Hepatic stellate cell (primary cell): ENCODE measurements at regions not wholly inside any gene's neighbourhood (a gene's known extent, or its start where the extent isn't known, plus 50 kb on each side); places are given as distances from the start of the nearest gene placed in this dataset.

Experiments used
- DNase-seq: peaks from one replicate; pipeline ENCODE4 v3.0.0; 2011; ENCODE audit warnings: low spot score

GRCh38 chr12:114903083-114903691, 219.2 kb upstream of the TBX3 start:
- DNase-seq: peak; percentile 23

DNA sequence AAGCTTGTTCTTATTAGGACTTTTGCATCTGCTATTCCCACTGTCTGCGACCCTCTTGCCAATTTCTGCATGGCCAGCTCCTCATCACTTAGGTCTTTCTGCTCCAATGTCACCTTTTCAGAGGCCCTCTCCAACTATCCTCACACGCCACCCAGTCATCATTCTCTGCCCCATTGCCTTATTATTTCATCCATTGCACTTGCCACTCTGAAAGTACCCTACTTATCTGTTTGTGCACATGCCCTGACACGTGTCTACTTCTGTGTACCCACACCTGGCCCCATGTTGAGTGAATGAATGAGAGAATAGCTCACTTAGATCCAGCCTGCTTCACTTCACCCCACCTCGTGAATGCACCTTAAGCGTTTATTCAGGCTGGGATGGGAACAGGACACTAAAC, 218.7 kb upstream of the TBX3 start:
- no peak for DNase-seq

DNA sequence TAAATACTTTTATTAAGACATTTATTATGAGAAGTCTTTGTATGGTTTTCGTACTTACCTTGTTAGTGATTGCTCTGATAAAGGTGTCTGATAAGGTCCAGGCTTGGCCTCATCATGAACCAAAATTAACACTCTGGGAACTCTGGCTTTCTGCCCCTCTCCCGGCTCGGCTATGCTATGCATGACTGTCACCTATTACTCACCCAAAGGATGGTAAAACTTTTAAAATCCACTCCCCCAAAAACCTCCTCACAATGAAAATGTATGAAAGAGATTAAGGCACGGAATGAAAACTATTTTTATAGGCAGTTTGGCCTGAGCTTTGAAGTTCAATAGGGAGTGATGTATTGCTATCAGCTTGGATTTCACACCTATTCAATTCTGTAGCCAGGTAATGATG, 217.3 kb upstream of the TBX3 start:
- no peak for DNase-seq

DNA sequence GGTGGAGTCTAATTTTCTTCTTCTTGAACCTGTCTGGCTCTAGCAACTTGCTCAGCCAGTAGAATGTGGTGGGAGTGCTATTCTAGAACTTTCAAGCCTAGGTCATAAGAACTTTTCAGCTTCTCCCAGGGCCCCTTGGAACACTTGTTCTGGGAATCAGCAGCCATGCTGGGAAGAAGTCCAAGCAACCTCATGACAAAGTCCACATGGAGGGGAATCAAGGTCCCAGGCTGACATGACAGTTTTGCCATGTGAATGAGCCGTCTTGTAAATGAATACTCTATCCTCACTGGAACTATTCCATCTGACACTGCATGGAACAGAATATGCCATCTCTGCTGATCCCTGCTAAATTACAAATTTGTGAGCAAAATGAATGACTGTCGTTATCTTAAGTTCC, 214.2 kb upstream of the TBX3 start:
- no peak for DNase-seq

- no peak for DNase-seq
These were observed 211.9 kb upstream of the TBX3 start for GRCh38 chr12:114895827-114896226.

DNA sequence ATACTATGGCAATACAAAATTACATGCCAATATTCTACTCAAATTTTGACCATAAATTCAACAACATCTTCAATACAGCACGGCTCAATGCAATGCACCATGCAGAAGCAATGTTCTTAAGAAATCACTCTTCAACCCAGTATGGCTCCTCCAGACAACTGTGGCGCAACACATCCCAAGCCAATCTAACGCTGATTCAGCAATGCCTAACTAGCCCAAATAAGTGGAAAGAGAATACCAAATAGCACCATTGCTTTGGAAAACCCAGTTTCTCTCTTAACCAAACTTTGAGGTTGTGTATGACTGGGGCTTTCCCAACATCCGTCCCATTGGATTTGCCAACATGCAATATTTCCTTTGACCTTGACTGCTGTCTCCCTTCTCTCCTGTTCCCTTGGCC, 211.1 kb upstream of the TBX3 start:
- DNase-seq: no peak

DNA sequence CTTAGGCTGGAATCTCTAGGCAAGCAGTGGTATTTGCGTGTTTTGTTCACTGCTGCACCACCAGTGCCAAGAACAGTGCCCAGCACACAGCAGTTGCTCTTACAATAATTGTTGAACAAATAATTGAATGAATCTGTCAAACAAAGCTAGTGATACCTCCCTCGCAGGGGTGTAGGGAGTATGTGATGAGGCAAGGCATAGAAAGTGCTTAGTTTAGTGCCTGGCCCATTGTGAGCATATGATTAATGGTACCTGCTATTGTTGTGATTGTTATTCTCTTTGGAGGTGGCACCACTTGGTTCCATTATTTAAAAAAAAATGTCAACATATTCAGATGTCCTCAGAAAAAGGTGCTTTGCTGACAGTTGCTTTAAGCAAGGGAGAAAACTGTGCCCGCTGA, 210.1 kb upstream of the TBX3 start:
- no peak for DNase-seq

GRCh38 chr12:114888928-114889584, 205.1 kb upstream of the TBX3 start:
- no peak for DNase-seq

- no peak for DNase-seq
These were observed 204.5 kb upstream of the TBX3 start for GRCh38 chr12:114888448-114888847.

GRCh38 chr12:114885501-114885900, 201.5 kb upstream of the TBX3 start:
- no peak for DNase-seq

- DNase-seq: no peak
These were observed 200.6 kb upstream of the TBX3 start for GRCh38 chr12:114884575-114884974.

DNA sequence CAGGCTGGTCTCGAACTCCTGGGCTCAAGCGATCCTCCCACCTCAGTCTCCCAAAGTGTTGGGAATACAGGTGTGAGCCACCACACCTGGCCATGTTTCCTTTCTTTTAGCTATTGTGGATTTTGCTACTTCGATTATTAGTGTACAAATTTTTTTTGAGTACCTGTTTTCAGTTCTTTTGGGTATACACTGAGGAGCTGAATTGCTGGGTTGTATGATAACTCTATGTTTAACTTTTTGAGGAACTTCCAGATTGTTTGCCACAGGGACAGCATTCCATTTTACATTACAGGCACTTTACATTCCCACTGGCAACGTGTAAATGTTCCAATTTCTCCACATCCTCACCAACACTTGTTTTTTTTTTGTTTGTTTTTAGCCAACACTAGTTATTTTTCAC, 198.1 kb upstream of the TBX3 start:
- DNase-seq: no peak

GRCh38 chr12:114879354-114879753, 195.4 kb upstream of the TBX3 start:
- no peak for DNase-seq

GRCh38 chr12:114878781-114879180, 194.8 kb upstream of the TBX3 start:
- no peak for DNase-seq

GRCh38 chr12:114876968-114877680, 193.1 kb upstream of the TBX3 start:
- DNase-seq: no peak

GRCh38 chr12:114875313-114875712, 191.3 kb upstream of the TBX3 start:
- no peak for DNase-seq

GRCh38 chr12:114873656-114874055, 189.7 kb upstream of the TBX3 start:
- no peak for DNase-seq

DNA sequence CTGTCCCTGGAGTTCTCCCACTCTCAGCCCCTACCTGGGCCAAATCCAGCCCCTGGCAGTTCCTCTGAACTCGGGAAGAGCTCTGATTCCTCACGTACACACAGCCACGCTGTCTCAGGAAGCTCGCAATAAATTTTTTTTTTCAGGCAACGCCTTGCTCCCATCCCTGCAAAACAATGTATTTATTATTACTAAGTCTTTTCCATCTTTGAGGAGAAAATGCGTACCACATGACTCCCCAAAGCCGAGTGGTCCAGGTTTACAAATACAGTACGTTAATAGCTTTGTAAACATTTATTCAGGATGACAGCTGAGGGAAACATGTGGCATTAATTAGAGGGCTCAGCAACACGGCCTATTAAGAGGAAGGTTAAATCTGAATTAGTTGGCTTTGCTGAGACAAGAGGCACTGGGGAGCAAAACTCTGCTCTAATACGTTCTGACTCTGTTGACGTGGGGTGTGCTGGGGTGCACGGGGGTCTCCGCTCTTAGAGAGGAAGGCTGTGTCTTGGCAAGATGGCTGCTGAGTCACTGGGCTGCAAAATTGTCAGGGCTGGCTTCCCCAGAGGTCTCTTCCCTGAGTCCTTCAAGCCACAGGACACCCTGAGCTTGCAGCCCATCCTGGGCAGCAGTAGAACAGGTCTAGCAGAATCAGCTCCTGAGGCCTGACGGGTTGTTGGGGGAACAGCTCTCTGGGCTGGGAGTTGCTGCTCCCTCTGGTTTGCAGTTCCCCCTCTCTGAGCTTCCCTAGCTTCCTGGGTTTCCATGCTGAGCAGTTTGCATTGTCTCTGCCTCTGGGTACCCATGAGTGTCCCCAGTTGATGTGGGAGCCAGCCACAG, 185.2 kb upstream of the TBX3 start:
- DNase-seq: no peak

GRCh38 chr12:114866331-114866730, 182.4 kb upstream of the TBX3 start:
- no peak for DNase-seq

- DNase-seq: no peak
These were observed 181.0 kb upstream of the TBX3 start for GRCh38 chr12:114864837-114865551.

DNA sequence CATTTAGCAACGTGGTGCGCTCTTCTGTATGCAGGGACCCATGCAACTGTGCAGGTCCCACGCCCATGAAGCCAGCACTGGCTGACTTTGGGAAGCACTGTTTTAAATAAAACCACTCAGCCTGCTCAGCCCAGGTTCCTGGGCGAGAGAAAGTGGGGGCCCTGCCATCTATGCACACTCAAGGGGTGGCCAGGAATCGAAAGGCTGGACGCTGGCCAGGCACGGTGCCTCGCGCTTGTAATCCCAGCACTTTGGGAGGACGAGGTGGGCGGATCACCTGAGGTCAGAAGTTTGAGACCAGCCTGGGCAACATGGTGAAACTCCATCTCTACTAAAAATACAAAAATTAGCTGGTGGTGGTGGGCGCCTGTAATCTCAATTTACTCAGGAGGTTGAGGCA, 179.9 kb upstream of the TBX3 start:
- no peak for DNase-seq

- no peak for DNase-seq
These were observed 177.0 kb upstream of the TBX3 start for GRCh38 chr12:114860969-114861368.
